ENCODE measurements at regions not wholly inside any gene's neighbourhood (a gene's known extent, or its start where the extent isn't known, plus 50 kb on each side); places are given as distances from the start of the nearest gene placed in this dataset.
"Not testable (repeated sequence)": the region's sequence is repeated elsewhere in the genome, so short reads cannot be mapped to it uniquely, and the experiment has no call there.

DNA sequence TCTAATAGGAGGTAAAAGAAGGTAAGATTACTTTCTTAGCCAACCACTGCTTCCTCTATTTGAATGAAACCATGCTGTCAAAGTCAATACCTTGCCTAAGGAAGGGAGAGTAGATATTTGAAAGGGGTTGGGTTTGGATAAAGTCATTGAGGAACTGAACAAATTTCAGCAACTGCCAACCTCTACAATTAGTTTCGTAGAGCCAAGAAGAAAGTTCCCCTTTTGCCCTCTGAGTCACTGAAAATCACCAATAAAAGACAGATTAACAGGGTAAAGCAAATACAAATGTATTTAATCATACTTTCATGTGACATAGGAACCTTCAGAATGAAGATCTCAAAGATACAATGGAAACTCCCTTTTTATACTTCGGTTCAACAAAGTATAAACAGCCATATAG lies 615.7 kb downstream of the GABRG2 start:
- Mint-ChIP-seq H3K27ac (no peak overlapping the region), H3K36me3 (no peaks in the 10 kb centered on the region), H3K4me3 (no peak overlapping the region), H3K4me1 (no peaks in the 10 kb centered on the region), H3K9me3 (peaks cover 5% of the 10 kb centered on the region), H3K27me3 (no peaks in the 10 kb centered on the region)
- DNase-seq, result no peak

- Mint-ChIP-seq H3K36me3 (no peaks in the 10 kb centered on the region), H3K4me3 (no peak overlapping the region), H3K4me1 (no peaks in the 10 kb centered on the region), H3K9me3 (peaks cover 5% of the 10 kb centered on the region), H3K27ac (no peak overlapping the region), H3K27me3 (no peaks in the 10 kb centered on the region)
- no peak for DNase-seq
Measured at GRCh38 chr5:162684145-162684544, 616.6 kb downstream of the GABRG2 start.

- no peak overlapping the region for H3K4me3 Mint-ChIP-seq
- no peaks in the 10 kb centered on the region for H3K27me3 Mint-ChIP-seq
- H3K27ac Mint-ChIP-seq, result no peak overlapping the region
- H3K4me1 Mint-ChIP-seq, result no peaks in the 10 kb centered on the region
- H3K9me3 Mint-ChIP-seq, result peaks cover 5% of the 10 kb centered on the region
- no peaks in the 10 kb centered on the region for H3K36me3 Mint-ChIP-seq
- DNase-seq, result no peak
Measured at GRCh38 chr5:162685302-162685701, 617.7 kb downstream of the GABRG2 start.

GRCh38 chr5:162696272-162696671 lies 628.7 kb downstream of the GABRG2 start:
- H3K27me3 Mint-ChIP-seq, H3K27ac Mint-ChIP-seq, H3K4me3 Mint-ChIP-seq, H3K4me1 Mint-ChIP-seq, H3K36me3 Mint-ChIP-seq, H3K9me3 Mint-ChIP-seq, DNase-seq: not testable (repeated sequence)

- H3K27ac Mint-ChIP-seq, result no peak overlapping the region
- H3K27me3 Mint-ChIP-seq, result no peaks in the 10 kb centered on the region
- H3K4me1 Mint-ChIP-seq, result no peaks in the 10 kb centered on the region
- no peak for DNase-seq
- no peak overlapping the region for H3K4me3 Mint-ChIP-seq
- H3K36me3 Mint-ChIP-seq, result no peaks in the 10 kb centered on the region
- H3K9me3 Mint-ChIP-seq, result peaks cover 5% of the 10 kb centered on the region
Measured at GRCh38 chr5:162699361-162699760, 631.8 kb downstream of the GABRG2 start.

GRCh38 chr5:162703914-162704313 lies 636.3 kb downstream of the GABRG2 start:
- H3K4me1 Mint-ChIP-seq, result no peaks in the 10 kb centered on the region
- no peak overlapping the region for H3K4me3 Mint-ChIP-seq

DNA sequence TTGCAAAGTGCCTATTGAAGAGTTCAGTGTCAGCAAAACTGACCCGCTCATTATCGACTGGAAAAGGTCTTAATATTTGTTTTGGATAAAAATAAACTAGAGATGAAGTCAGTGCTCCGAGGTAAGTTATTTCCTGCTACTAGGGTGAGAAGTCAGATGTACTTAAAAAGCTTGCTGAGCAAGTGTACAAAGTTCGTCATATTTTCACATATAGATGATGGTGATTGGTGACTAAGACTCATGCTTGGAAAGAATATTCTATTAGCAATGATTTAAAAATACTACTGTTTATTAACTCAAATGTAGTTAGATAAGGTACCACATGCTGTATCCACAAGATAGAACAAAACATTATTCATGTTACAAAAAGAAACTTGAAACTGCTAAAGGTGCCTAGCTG lies 643.7 kb downstream of the GABRG2 start:
- H3K27ac Mint-ChIP-seq, result no peak overlapping the region
- no peaks in the 10 kb centered on the region for H3K4me1 Mint-ChIP-seq
- no peak overlapping the region for H3K4me3 Mint-ChIP-seq
- H3K36me3 Mint-ChIP-seq, result no peaks in the 10 kb centered on the region
- no peaks in the 10 kb centered on the region for H3K27me3 Mint-ChIP-seq
- peaks cover 3% of the 10 kb centered on the region for H3K9me3 Mint-ChIP-seq
- DNase-seq, result no peak

More at GRCh38 chr5:162703914-162704313, 636.3 kb downstream of the GABRG2 start:
- Mint-ChIP-seq H3K9me3 (peaks cover 3% of the 10 kb centered on the region), H3K36me3 (no peaks in the 10 kb centered on the region), H3K27me3 (no peaks in the 10 kb centered on the region), H3K27ac (no peak overlapping the region)
- DNase-seq, result no peak

- no peaks in the 10 kb centered on the region for H3K36me3 Mint-ChIP-seq
- H3K4me1 Mint-ChIP-seq, result no peaks in the 10 kb centered on the region
- peaks cover 10% of the 10 kb centered on the region for H3K9me3 Mint-ChIP-seq
- no peak overlapping the region for H3K4me3 Mint-ChIP-seq
- H3K27me3 Mint-ChIP-seq, result no peaks in the 10 kb centered on the region
- no peak for DNase-seq
- H3K27ac Mint-ChIP-seq, result no peak overlapping the region
Measured at GRCh38 chr5:162719720-162720119, 652.1 kb downstream of the GABRG2 start.

- Mint-ChIP-seq H3K9me3 (peaks cover 13% of the 10 kb centered on the region), H3K4me1 (no peaks in the 10 kb centered on the region), H3K4me3 (no peak overlapping the region), H3K27me3 (no peaks in the 10 kb centered on the region), H3K36me3 (no peaks in the 10 kb centered on the region), H3K27ac (no peak overlapping the region)
- DNase-seq, result no peak
Measured at GRCh38 chr5:162721125-162721524, 653.6 kb downstream of the GABRG2 start.

GRCh38 chr5:162752612-162753011 lies 684.8 kb upstream of the CCNG1 start:
- H3K4me1 Mint-ChIP-seq, result no peaks in the 10 kb centered on the region
- no peak overlapping the region for H3K27ac Mint-ChIP-seq

DNA sequence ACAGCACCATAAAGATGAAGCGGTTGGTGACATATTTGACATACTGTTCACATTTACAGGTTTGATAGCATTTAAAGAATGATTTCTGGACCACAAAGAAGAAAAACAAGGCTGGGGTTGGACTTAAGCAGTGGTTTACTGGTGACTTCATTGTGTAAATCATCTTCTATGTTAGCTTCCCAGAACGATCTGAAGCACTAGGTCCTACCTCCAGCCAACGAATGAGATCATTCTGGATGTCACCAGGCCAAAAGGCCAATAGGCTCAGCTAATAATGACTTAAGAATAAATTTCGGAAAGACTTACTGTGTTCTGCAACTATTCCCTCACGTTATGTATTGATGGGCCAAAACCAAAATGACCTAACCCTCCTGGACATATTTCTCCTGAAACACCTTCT lies 675.3 kb upstream of the CCNG1 start:
- DNase-seq, result no peak
- no peak overlapping the region for H3K4me3 Mint-ChIP-seq
- H3K36me3 Mint-ChIP-seq, result no peaks in the 10 kb centered on the region
- no peaks in the 10 kb centered on the region for H3K27me3 Mint-ChIP-seq
- H3K4me1 Mint-ChIP-seq, result no peaks in the 10 kb centered on the region
- H3K27ac Mint-ChIP-seq, result no peak overlapping the region
- peaks cover 4% of the 10 kb centered on the region for H3K9me3 Mint-ChIP-seq

More at GRCh38 chr5:162752612-162753011, 684.8 kb upstream of the CCNG1 start:
- H3K9me3 Mint-ChIP-seq, result peaks cover 15% of the 10 kb centered on the region
- no peaks in the 10 kb centered on the region for H3K36me3 Mint-ChIP-seq
- no peak overlapping the region for H3K4me3 Mint-ChIP-seq
- no peak for DNase-seq
- H3K27me3 Mint-ChIP-seq, result no peaks in the 10 kb centered on the region

DNA sequence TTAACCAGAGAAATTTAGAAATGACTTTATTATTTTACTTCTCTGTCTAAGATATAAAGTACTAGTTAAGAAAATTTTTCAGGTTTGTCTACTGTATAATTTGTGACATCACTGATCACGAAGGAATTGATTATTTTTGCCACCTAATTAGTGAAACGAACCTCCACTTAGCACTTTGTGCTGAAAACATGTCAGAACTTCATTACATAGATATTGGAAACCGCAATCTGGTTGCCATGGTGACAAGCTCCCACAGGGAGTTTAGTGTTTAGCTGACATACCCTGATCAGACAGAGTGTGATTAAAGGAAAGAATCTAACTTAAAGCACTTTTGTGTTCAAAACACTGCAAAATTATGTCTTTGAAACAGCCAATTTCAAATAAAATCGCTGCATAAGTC lies 668.4 kb upstream of the CCNG1 start:
- no peaks in the 10 kb centered on the region for H3K4me1 Mint-ChIP-seq
- H3K36me3 Mint-ChIP-seq, result no peaks in the 10 kb centered on the region
- no peak overlapping the region for H3K27ac Mint-ChIP-seq
- no peak overlapping the region for H3K4me3 Mint-ChIP-seq
- no peaks in the 10 kb centered on the region for H3K27me3 Mint-ChIP-seq
- no peak for DNase-seq
- peaks cover 5% of the 10 kb centered on the region for H3K9me3 Mint-ChIP-seq

DNA sequence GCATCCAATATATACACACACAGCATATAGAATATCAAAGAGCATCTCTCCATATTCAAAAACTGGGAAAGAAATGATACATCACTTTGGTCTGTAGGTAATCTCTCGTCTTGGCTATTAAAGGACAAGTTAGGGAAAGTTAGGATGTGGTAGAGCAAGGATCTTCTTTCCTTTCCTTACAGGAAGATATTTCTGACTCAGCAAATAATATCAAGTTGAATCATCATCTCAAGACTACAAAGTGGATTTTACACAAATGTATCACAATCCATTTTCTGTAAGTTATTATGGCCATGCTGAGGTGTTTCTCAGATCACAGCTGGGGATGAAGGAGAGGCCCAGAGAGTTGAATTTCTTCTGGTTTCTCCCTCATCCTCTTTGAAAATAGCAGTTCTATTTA lies 651.7 kb upstream of the CCNG1 start:
- no peak overlapping the region for H3K4me3 Mint-ChIP-seq
- H3K4me1 Mint-ChIP-seq, result no peaks in the 10 kb centered on the region
- peaks cover 10% of the 10 kb centered on the region for H3K9me3 Mint-ChIP-seq
- H3K27ac Mint-ChIP-seq, result no peak overlapping the region
- H3K36me3 Mint-ChIP-seq, result no peaks in the 10 kb centered on the region
- no peaks in the 10 kb centered on the region for H3K27me3 Mint-ChIP-seq
- no peak for DNase-seq

GRCh38 chr5:162786234-162786633 lies 651.2 kb upstream of the CCNG1 start:
- H3K36me3 Mint-ChIP-seq, result no peaks in the 10 kb centered on the region
- no peak overlapping the region for H3K4me3 Mint-ChIP-seq
- no peaks in the 10 kb centered on the region for H3K27me3 Mint-ChIP-seq
- H3K9me3 Mint-ChIP-seq, result peaks cover 10% of the 10 kb centered on the region
- H3K27ac Mint-ChIP-seq, result no peak overlapping the region
- H3K4me1 Mint-ChIP-seq, result no peaks in the 10 kb centered on the region
- DNase-seq, result no peak

GRCh38 chr5:162796507-162796906 lies 640.9 kb upstream of the CCNG1 start:
- Mint-ChIP-seq H3K27me3 (no peaks in the 10 kb centered on the region), H3K4me1 (no peaks in the 10 kb centered on the region), H3K9me3 (peaks cover 2% of the 10 kb centered on the region), H3K36me3 (no peaks in the 10 kb centered on the region), H3K4me3 (no peak overlapping the region), H3K27ac (no peak overlapping the region)
- no peak for DNase-seq

DNA sequence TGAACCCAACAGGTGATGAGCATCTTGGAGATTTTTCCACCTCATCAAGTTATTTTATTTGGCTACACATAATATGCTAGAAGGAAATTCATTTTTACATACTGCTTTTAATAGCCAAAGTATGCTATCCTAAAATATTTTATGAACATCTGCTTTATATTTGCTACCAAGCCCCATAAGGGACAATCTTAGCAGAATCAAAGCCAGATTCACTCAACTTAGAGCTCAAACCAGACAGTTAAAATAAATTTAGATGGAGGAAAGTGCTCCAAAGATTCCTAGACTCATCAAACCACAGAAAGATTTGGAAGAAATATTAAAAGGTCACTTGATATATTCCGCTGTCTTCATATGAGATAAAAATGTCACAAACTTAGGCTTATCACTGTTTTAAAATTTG lies 637.1 kb upstream of the CCNG1 start:
- no peak for DNase-seq
- Mint-ChIP-seq H3K4me1 (no peaks in the 10 kb centered on the region), H3K4me3 (no peak overlapping the region)

DNA sequence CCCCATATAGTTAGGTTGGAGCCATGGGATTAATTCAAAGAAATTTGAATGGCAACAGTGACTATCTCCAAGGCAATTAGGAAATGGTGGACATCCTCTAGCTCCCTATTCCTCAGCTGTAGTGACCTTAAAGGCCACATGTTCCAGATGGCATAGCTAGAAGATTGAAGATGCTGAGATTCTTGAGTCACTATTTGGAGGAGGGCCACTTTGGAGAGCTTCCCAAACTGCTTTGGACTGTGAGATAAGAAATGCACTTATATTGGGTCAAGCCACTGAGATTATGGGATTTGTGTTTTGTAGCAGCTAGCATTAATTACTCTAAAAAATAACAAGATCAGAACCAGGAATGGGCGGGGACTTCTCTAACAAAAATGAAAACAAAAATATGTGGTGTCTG lies 636.2 kb upstream of the CCNG1 start:
- no peak for DNase-seq
- Mint-ChIP-seq H3K27me3 (no peaks in the 10 kb centered on the region), H3K4me3 (no peak overlapping the region), H3K9me3 (no peaks in the 10 kb centered on the region), H3K4me1 (no peaks in the 10 kb centered on the region), H3K27ac (no peak overlapping the region), H3K36me3 (no peaks in the 10 kb centered on the region)

More for the DNA sequence above, 637.1 kb upstream of the CCNG1 start:
- H3K27me3 Mint-ChIP-seq, result no peaks in the 10 kb centered on the region
- H3K9me3 Mint-ChIP-seq, result peaks cover 2% of the 10 kb centered on the region
- no peaks in the 10 kb centered on the region for H3K36me3 Mint-ChIP-seq
- H3K27ac Mint-ChIP-seq, result no peak overlapping the region

Data from activated naive CD8-positive, alpha-beta T cell treated with anti-CD3 and anti-CD28 coated beads for 36 hours (primary cell).